ENCODE measurements at regions not wholly inside any gene's neighbourhood (a gene's known extent, or its start where the extent isn't known, plus 50 kb on each side); places are given as distances from the start of the nearest gene placed in this dataset.

- CTCF ChIA-PET = no interaction called here
- TF ChIP-seq EZH2 (IDR thresholded peaks at IDR 0.05; ENCODE audit: borderline replicate concordance, low read depth, low read length, poor library complexity, severe bottlenecking) = no peak
- TF ChIP-seq CTCF (conservative IDR thresholded peaks at IDR 0.05; ENCODE audit: low read depth, low read length) = no peak
- BruUV-seq (replicated peaks) = no TSS peak
- no peak for DNase-seq (ENCODE audit: low spot score)
- Histone ChIP-seq H3K9me3 (ENCODE audit: low read depth, low read length, poor library complexity, severe bottlenecking) (no peaks in the 10 kb centered on the region), H3K27me3 (replicated peaks; ENCODE audit: insufficient read depth, low read depth, low read length, poor library complexity) (no peaks in the 10 kb centered on the region), H3K27ac (ENCODE audit: low read depth, low read length, poor library complexity, severe bottlenecking) (no peak overlapping the region), H3K4me1 (ENCODE audit: insufficient read depth, low read length, poor library complexity, severe bottlenecking) (no peaks in the 10 kb centered on the region), H3K4me3 (ENCODE audit: low read depth, low read length, poor library complexity, severe bottlenecking) (no peak overlapping the region), H3K36me3 (ENCODE audit: insufficient read depth, low read length, poor library complexity, severe bottlenecking) (no peaks in the 10 kb centered on the region)
- intact Hi-C loops (cut with micrococcal nuclease; ENCODE audit: unreplicated experiment) = no loop called here
- POLR2A ChIA-PET (ENCODE audit: low non-redundant PET) = no interaction called here
These were observed 134.5 kb upstream of the HNRNPU start for GRCh38 chr1:244998717-244999346.

- intact Hi-C loops (cut with micrococcal nuclease; ENCODE audit: unreplicated experiment) = no loop called here
- Histone ChIP-seq H3K27me3 (replicated peaks; ENCODE audit: insufficient read depth, low read depth, low read length, poor library complexity) (no peaks in the 10 kb centered on the region), H3K4me1 (ENCODE audit: insufficient read depth, low read length, poor library complexity, severe bottlenecking) (no peaks in the 10 kb centered on the region), H3K9me3 (ENCODE audit: low read depth, low read length, poor library complexity, severe bottlenecking) (no peaks in the 10 kb centered on the region), H3K4me3 (ENCODE audit: low read depth, low read length, poor library complexity, severe bottlenecking) (no peak overlapping the region), H3K36me3 (ENCODE audit: insufficient read depth, low read length, poor library complexity, severe bottlenecking) (no peaks in the 10 kb centered on the region), H3K27ac (ENCODE audit: low read depth, low read length, poor library complexity, severe bottlenecking) (no peak overlapping the region)
- ChIA-PET POLR2A (ENCODE audit: low non-redundant PET) (no interaction called here), CTCF (no interaction called here)
- TF ChIP-seq CTCF (conservative IDR thresholded peaks at IDR 0.05; ENCODE audit: low read depth, low read length) = no peak
- TF ChIP-seq EZH2 (IDR thresholded peaks at IDR 0.05; ENCODE audit: borderline replicate concordance, low read depth, low read length, poor library complexity, severe bottlenecking) = no peak
- no peak for DNase-seq (ENCODE audit: low spot score)
- BruUV-seq (replicated peaks) = no TSS peak
These were observed 131.5 kb upstream of the HNRNPU start for GRCh38 chr1:244995602-244996400.

GRCh38 chr1:244992833-244993232 lies 128.5 kb upstream of the HNRNPU start:
- H3K27ac ChIP-seq (ENCODE audit: low read depth, low read length, poor library complexity, severe bottlenecking) = no peak overlapping the region
- H3K9me3 ChIP-seq (ENCODE audit: low read depth, low read length, poor library complexity, severe bottlenecking) = no peaks in the 10 kb centered on the region
- POLR2A ChIA-PET (ENCODE audit: low non-redundant PET) = no interaction called here
- H3K36me3 ChIP-seq (ENCODE audit: insufficient read depth, low read length, poor library complexity, severe bottlenecking) = no peaks in the 10 kb centered on the region
- H3K4me1 ChIP-seq (ENCODE audit: insufficient read depth, low read length, poor library complexity, severe bottlenecking) = no peaks in the 10 kb centered on the region
- CTCF ChIA-PET = interaction anchor here (0.7 kb wide), 1 partner anchor 50 kb away, joined by 3 read pairs; no protein-coding TSS in a partner anchor
- intact Hi-C loops (cut with micrococcal nuclease; ENCODE audit: unreplicated experiment) = no loop called here
- H3K4me3 ChIP-seq (ENCODE audit: low read depth, low read length, poor library complexity, severe bottlenecking) = no peak overlapping the region
- TF ChIP-seq EZH2 (IDR thresholded peaks at IDR 0.05; ENCODE audit: borderline replicate concordance, low read depth, low read length, poor library complexity, severe bottlenecking) (no peak), CTCF (conservative IDR thresholded peaks at IDR 0.05; ENCODE audit: low read depth, low read length) (no peak)
- BruUV-seq (replicated peaks) = no TSS peak
- no peak for DNase-seq (ENCODE audit: low spot score)
- no peaks in the 10 kb centered on the region for H3K27me3 ChIP-seq (replicated peaks; ENCODE audit: insufficient read depth, low read depth, low read length, poor library complexity)
